Keratinocyte (primary cell): ENCODE measurements at regions not wholly inside any gene's neighbourhood (a gene's known extent, or its start where the extent isn't known, plus 50 kb on each side); places are given as distances from the start of the nearest gene placed in this dataset.

Source experiments
- DNase-seq: peaks from one replicate; pipeline ENCODE4 v3.0.0-alpha.2; 2011; ENCODE audit warnings: low read depth, missing footprints, low spot score
- FAIRE-seq: peaks from 2 replicates; lab custom pipeline; 2011; peaks lifted over from hg19 to GRCh38; lab: Jason Lieb, UNC
- H2AFZ ChIP-seq: 2 replicates; pipeline ENCODE4 v1.6.0; 2012; ENCODE audit warnings: low read length, control low read depth, inconsistent platforms; ENCODE audit not compliant: control insufficient read depth
- H3K27ac ChIP-seq: 2 replicates; pipeline ENCODE4 v1.5.1; 2011; ENCODE audit warnings: low read length; ENCODE audit not compliant: control insufficient read depth, insufficient read depth
- H3K27me3 ChIP-seq: 3 replicates; pipeline ENCODE4 v1.6.0; 2011; ENCODE audit warnings: low read length; ENCODE audit not compliant: control insufficient read depth, insufficient read depth; ENCODE audit errors: extremely low read depth
- H3K36me3 ChIP-seq, 2 experiments: 2 replicates in 1 of 2; 3 replicates in 1 of 2; pipeline ENCODE4 v1.5.1; 2011; ENCODE audit warnings: low read length in 2 of 2, mild to moderate bottlenecking in 1 of 2; ENCODE audit not compliant: control insufficient read depth in 2 of 2, insufficient read depth in 2 of 2; ENCODE audit errors: extremely low read depth in 1 of 2
- H3K4me1 ChIP-seq: 3 replicates; pipeline ENCODE4 v1.5.1; 2011; ENCODE audit warnings: low read length; ENCODE audit not compliant: control insufficient read depth, insufficient read depth; ENCODE audit errors: extremely low read depth
- H3K4me2 ChIP-seq: 3 replicates; pipeline ENCODE4 v1.6.0; 2011; ENCODE audit warnings: low read depth, low read length; ENCODE audit not compliant: control insufficient read depth, insufficient read depth; ENCODE audit errors: extremely low read depth
- H3K4me3 ChIP-seq, 3 experiments: fragments of 200-600 bp in 1 of 3; sonication (generic) in 1 of 3; 2 replicates in 2 of 3; 3 replicates in 1 of 3; pipeline ENCODE4 v1.5.1; 2011 to 2016; ENCODE audit warnings: low read length in 3 of 3, mild to moderate bottlenecking in 3 of 3, control low read depth in 2 of 3, inconsistent platforms in 1 of 3, low read depth in 1 of 3, mixed read lengths in 1 of 3, mixed run types in 1 of 3, moderate library complexity in 1 of 3; ENCODE audit not compliant: control insufficient read depth in 2 of 3, insufficient read depth in 2 of 3; ENCODE audit errors: extremely low read depth in 1 of 3
- H3K79me2 ChIP-seq: 2 replicates; pipeline ENCODE4 v1.6.0; 2012; ENCODE audit warnings: low read length; ENCODE audit not compliant: control insufficient read depth, insufficient read depth
- H3K9ac ChIP-seq: 3 replicates; pipeline ENCODE4 v1.6.0; 2011; ENCODE audit warnings: low read length; ENCODE audit not compliant: control insufficient read depth, insufficient read depth; ENCODE audit errors: extremely low read depth
- H3K9me1 ChIP-seq: 3 replicates; pipeline ENCODE4 v1.6.0; 2011; ENCODE audit warnings: low read length; ENCODE audit not compliant: control insufficient read depth, insufficient read depth; ENCODE audit errors: extremely low read depth
- H3K9me3 ChIP-seq: 2 replicates; pipeline ENCODE4 v1.5.1; 2012; ENCODE audit warnings: low read depth, low read length; ENCODE audit not compliant: control insufficient read depth
- H4K20me1 ChIP-seq: 3 replicates; pipeline ENCODE4 v1.6.0; 2011; ENCODE audit warnings: low read length; ENCODE audit not compliant: control insufficient read depth, insufficient read depth; ENCODE audit errors: extremely low read depth
- CTCF ChIP-seq, 3 experiments: IDR thresholded peaks in 1 of 3; conservative IDR thresholded peaks in 1 of 3; optimal IDR thresholded peaks in 1 of 3; 2 replicates in 2 of 3; 3 replicates in 1 of 3; pipeline versions ENCODE3 to v1.5.1; 2011; ENCODE audit warnings: low read length in 3 of 3, mild to moderate bottlenecking in 3 of 3, moderate library complexity in 2 of 3, control low read depth in 1 of 3, inconsistent platforms in 1 of 3; ENCODE audit not compliant: insufficient read depth in 2 of 3; ENCODE audit errors: extremely low read depth in 1 of 3
- EZH2 ChIP-seq: IDR thresholded peaks from one replicate; pipeline ENCODE4 v1.6.1; 2012; ENCODE audit warnings: inconsistent platforms, mild to moderate bottlenecking, low read length, moderate library complexity
- dilution Hi-C: fragments of 300-500 bp; cut with MboI; formaldehyde crosslinking; loops from one replicate; pipeline ENCODE4 v1.7.0; 2020; ENCODE audit warnings: low sequenced_read_pairs; ENCODE audit not compliant: extremely low pct_ligation_motif_present

GRCh38 chr2:109679626-109680025 lies 65.5 kb downstream of the SOWAHC start:
- Histone ChIP-seq H3K27me3 (no peaks in the 10 kb centered on the region), H3K4me1 (peaks cover 20% of the 10 kb centered on the region), H3K9me1 (no peaks in the 10 kb centered on the region), H3K27ac (no peak overlapping the region), H3K4me3 (no peak overlapping the region), H3K79me2 (no peaks in the 10 kb centered on the region), H3K9ac (no peak overlapping the region), H3K9me3 (no peaks in the 10 kb centered on the region), H4K20me1 (no peaks in the 10 kb centered on the region), H3K36me3 (no peaks in the 10 kb centered on the region), H3K4me2 (no peak overlapping the region), H2AFZ (no peak overlapping the region)
- TF ChIP-seq CTCF (optimal IDR thresholded peaks at IDR 0.05 in 1 of 3, IDR thresholded peaks at IDR 0.05 in 1 of 3, conservative IDR thresholded peaks at IDR 0.05 in 1 of 3; ENCODE audit: extremely low read depth in 1 of 3, insufficient read depth in 2 of 3, low read length in 3 of 3) (no peak), EZH2 (no peak)
- FAIRE-seq: no peak
- dilution Hi-C loops: no loop called here
- DNase-seq: no peak

GRCh38 chr2:109680523-109681297 lies 66.5 kb downstream of the SOWAHC start:
- Histone ChIP-seq H3K27ac (no peak overlapping the region), H4K20me1 (no peaks in the 10 kb centered on the region), H3K9me1 (no peaks in the 10 kb centered on the region), H3K4me3 (no peak overlapping the region), H3K4me2 (peak overlapping the region; percentile 1), H3K9me3 (no peaks in the 10 kb centered on the region), H3K9ac (no peak overlapping the region), H3K36me3 (no peaks in the 10 kb centered on the region), H2AFZ (peak overlapping the region; percentile 10), H3K4me1 (peaks cover 14% of the 10 kb centered on the region), H3K27me3 (no peaks in the 10 kb centered on the region), H3K79me2 (no peaks in the 10 kb centered on the region)
- DNase-seq: no peak
- no peak for FAIRE-seq
- dilution Hi-C loops: no loop called here
- TF ChIP-seq CTCF (optimal IDR thresholded peaks at IDR 0.05 in 1 of 3, IDR thresholded peaks at IDR 0.05 in 1 of 3, conservative IDR thresholded peaks at IDR 0.05 in 1 of 3; ENCODE audit: extremely low read depth in 1 of 3, insufficient read depth in 2 of 3, low read length in 3 of 3) (no peak), EZH2 (no peak)
